Activated CD4-positive, alpha-beta T cell treated with anti-CD3 and anti-CD28 coated beads, Interleukin-2, amount 10 ng/mL, durations not matched to agents 24 days and 14 days (primary cell): ENCODE measurements at regions not wholly inside any gene's neighbourhood (a gene's known extent, or its start where the extent isn't known, plus 50 kb on each side); places are given as distances from the start of the nearest gene placed in this dataset.

ENCODE experiments used
- DNase-seq: peaks from one replicate; pipeline ENCODE4 v3.0.0; 2022
- H3K27ac Mint-ChIP-seq: one replicate; pipeline ENCODE4 v1.8.0; 2022; ENCODE audit warnings: mild to moderate bottlenecking, mixed read lengths
- H3K27me3 Mint-ChIP-seq: one replicate; pipeline ENCODE4 v1.8.0; 2022; ENCODE audit warnings: mixed read lengths
- H3K36me3 Mint-ChIP-seq: one replicate; pipeline ENCODE4 v1.8.0; 2022; ENCODE audit warnings: low read depth, mild to moderate bottlenecking, mixed read lengths
- H3K4me1 Mint-ChIP-seq: one replicate; pipeline ENCODE4 v1.8.0; 2021; ENCODE audit warnings: mixed read lengths
- H3K4me3 Mint-ChIP-seq: one replicate; pipeline ENCODE4 v1.8.0; 2022; ENCODE audit warnings: mild to moderate bottlenecking, moderate library complexity, mixed read lengths
- H3K9me3 Mint-ChIP-seq: one replicate; pipeline ENCODE4 v1.8.0; 2021; ENCODE audit warnings: mixed read lengths
- intact Hi-C: fragments of 100-400 bp; cut with micrococcal nuclease; formaldehyde crosslinking; loops from one replicate; pipeline ENCODE4 v1.15.1; 2023

DNA sequence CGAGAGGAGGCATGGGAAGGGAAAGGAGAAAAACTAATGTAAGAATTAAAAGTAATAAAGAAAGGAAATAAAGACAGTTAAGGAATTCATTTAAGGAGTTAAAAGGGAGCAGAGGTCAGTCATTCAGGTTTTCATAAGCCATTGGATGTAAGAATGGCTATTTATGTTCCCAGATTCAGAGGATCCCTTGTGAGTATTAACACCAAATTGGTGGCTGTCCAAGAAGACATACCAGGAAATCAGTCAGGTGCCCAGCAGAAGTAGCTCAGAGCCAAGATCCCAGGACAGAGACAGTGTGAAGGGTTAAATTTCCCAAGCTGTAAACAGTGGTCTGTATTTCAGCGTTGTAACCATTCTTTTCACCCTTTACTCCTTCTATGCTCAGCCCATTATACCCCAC is 550.4 kb downstream of the BCL11A start:
- no peaks in the 10 kb centered on the region for H3K4me1 Mint-ChIP-seq
- H3K27ac Mint-ChIP-seq: no peak overlapping the region
- no peaks in the 10 kb centered on the region for H3K36me3 Mint-ChIP-seq
- H3K4me3 Mint-ChIP-seq: no peak overlapping the region
- DNase-seq: no peak
- H3K27me3 Mint-ChIP-seq: no peaks in the 10 kb centered on the region
- no peaks in the 10 kb centered on the region for H3K9me3 Mint-ChIP-seq
- intact Hi-C loops: no loop called here

DNA sequence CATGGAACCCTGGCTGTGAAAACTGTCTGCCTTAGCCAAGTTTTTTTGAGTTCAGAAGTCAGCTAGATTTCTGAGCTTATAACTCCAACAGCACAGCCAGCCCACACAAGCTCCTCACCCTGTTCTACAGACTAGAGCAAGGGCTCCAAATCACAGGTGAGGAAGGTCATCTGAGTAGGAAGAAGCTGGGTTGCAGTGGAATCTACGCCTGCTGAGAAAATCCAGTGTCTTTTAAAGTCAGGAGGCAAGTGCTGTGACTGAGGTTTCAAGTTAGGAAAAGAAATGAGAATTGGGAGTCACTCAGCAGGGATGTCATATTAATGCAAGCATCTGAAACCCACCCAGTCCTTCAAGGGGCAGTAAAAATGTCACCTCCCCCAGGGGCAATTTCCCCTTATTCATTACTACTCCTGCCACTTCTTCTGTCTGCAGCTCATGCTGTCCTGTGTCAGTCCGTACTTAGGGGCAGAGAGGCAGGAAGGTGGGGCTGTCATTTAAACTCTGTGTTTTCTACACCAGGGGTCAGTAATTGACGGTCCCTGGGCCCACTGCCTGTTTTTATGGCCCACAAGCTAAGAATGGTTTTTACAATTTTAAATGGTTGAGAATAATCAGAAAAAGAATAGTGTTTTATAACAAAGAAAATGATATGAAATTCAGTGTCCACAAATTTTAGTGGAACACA is 551.1 kb downstream of the BCL11A start:
- intact Hi-C loops: no loop called here
- Mint-ChIP-seq H3K36me3 (no peaks in the 10 kb centered on the region), H3K4me1 (no peaks in the 10 kb centered on the region), H3K9me3 (no peaks in the 10 kb centered on the region), H3K4me3 (no peak overlapping the region), H3K27ac (no peak overlapping the region), H3K27me3 (no peaks in the 10 kb centered on the region)
- DNase-seq: peak; percentile 25

DNA sequence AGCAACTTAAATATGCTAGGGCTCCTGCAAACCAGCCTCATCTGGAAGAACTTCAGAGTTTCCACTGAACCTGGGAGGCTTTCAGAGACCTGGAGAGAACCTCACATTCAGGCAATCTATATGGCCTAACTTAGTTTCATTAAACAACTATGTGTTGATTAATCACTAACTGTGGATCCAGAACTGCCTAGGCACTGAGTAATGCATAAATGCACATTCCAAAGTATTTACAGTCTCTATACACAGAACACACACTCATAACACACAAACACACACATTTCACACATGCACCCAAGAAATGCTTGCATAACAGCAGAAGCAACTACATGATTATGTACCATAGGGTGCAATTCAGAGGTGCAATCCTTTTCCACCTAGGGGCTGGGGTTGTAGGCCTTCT is 552.8 kb downstream of the BCL11A start:
- DNase-seq: no peak
- no peaks in the 10 kb centered on the region for H3K27me3 Mint-ChIP-seq
- H3K4me3 Mint-ChIP-seq: no peak overlapping the region
- H3K36me3 Mint-ChIP-seq: no peaks in the 10 kb centered on the region
- no peaks in the 10 kb centered on the region for H3K4me1 Mint-ChIP-seq
- no peak overlapping the region for H3K27ac Mint-ChIP-seq
- no peaks in the 10 kb centered on the region for H3K9me3 Mint-ChIP-seq
- intact Hi-C loops: no loop called here

DNA sequence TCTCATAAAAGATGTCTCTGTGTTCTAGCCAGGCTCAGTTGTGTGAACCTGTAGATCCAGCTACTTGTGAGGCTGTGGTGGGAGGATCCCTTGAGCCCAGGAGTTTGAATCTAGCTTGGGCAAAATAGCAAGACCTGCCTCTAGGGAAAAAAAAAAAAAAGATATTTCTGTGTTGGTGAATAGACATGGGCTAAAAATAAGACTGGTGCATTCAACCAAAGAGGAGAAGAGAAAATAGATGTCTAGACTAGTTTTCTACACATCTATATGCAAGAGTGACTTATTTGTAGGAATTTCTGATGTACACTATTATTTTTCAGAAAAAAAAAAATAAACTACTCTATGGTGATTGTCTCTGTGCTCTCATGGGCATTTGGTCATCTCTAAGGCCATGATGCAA is 555.1 kb downstream of the BCL11A start:
- no peaks in the 10 kb centered on the region for H3K27me3 Mint-ChIP-seq
- intact Hi-C loops: no loop called here
- no peak overlapping the region for H3K27ac Mint-ChIP-seq
- no peak for DNase-seq
- H3K36me3 Mint-ChIP-seq: no peaks in the 10 kb centered on the region
- no peaks in the 10 kb centered on the region for H3K9me3 Mint-ChIP-seq
- H3K4me3 Mint-ChIP-seq: no peak overlapping the region
- no peaks in the 10 kb centered on the region for H3K4me1 Mint-ChIP-seq

DNA sequence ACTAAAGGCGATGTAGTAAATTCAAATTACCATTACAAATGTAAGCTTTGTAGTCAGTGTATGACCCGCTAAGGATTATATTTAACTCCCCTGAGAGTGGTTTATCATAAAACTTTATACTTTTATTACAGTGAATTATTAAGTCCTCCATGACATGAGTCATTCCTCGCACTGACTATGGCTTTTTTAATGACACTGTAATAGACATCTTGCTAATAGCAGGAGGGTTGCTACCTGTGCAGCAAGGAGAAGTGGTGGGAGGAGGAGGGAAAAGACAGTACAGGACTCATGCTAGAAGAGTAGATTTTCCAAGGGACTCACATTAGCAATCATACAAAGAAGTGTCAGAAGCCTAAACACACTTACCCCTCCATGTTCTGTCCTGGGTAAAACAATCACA is 556.1 kb downstream of the BCL11A start:
- intact Hi-C loops: no loop called here
- Mint-ChIP-seq H3K4me3 (no peak overlapping the region), H3K4me1 (no peaks in the 10 kb centered on the region), H3K9me3 (no peaks in the 10 kb centered on the region), H3K36me3 (no peaks in the 10 kb centered on the region), H3K27me3 (no peaks in the 10 kb centered on the region), H3K27ac (no peak overlapping the region)
- no peak for DNase-seq

DNA sequence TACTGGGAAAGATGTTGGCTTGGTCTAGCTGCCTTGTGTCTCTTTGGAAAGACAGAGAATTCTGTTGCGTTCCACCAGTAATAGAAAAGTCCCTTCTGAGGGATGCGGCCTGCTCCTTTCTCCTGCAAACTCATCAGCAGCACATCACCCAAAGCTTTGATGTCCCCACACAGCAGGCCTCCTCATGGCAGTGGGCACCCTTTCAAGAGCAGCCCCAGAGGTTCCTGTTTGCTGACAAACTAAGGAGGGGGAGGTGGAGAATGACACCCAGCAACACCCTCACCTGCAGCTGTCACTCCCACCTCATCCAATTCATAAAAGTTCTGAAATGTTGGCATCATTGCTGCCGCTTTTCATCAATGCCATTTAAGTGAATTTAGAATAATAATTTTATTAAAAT is 556.6 kb downstream of the BCL11A start:
- no peak overlapping the region for H3K27ac Mint-ChIP-seq
- DNase-seq: no peak
- intact Hi-C loops: no loop called here
- H3K9me3 Mint-ChIP-seq: no peaks in the 10 kb centered on the region
- no peak overlapping the region for H3K4me3 Mint-ChIP-seq
- no peaks in the 10 kb centered on the region for H3K36me3 Mint-ChIP-seq
- no peaks in the 10 kb centered on the region for H3K4me1 Mint-ChIP-seq
- no peaks in the 10 kb centered on the region for H3K27me3 Mint-ChIP-seq

DNA sequence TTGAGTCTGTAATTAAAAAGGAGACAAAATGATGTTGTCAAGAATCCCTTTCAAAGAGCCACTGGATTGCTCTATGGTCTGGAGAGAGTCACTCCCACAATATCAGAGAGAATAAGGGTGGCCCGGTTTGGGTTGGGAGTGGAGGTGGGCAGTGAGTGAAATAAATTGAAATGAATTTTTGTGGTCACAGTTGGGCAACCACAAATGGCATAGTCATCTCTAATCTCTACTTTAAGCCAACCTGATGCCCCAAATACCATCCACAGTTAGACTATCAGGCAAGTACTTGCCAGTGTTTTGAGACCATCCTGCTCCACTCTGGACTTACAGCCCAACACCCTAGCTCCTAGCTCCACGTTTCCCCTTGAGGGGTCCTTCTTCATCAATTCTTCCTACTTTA is 559.7 kb downstream of the BCL11A start:
- Mint-ChIP-seq H3K27me3 (no peaks in the 10 kb centered on the region), H3K36me3 (no peaks in the 10 kb centered on the region)

DNA sequence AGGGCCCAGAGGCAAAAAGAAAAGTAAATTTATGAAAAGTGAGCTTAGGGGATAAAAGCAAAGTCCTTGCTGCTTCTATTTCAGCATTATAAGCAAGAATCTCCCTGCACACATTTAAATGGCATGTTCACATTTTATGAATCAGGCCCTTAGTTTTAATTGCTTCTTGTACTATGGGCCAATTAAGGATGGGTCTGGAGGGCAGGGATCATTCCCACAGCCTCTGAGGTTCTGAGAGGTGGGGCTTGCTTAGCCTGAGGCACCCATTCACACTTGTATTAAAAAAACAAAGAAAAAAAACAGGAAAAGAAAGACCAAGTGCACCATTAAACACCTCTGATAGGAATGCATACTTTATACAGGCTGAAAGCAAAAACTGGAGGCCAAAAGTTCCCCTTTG is 565.1 kb downstream of the BCL11A start:
- DNase-seq: no peak
- Mint-ChIP-seq H3K27me3 (no peaks in the 10 kb centered on the region), H3K9me3 (no peaks in the 10 kb centered on the region), H3K36me3 (no peaks in the 10 kb centered on the region), H3K4me1 (no peaks in the 10 kb centered on the region), H3K27ac (no peak overlapping the region), H3K4me3 (no peak overlapping the region)
- intact Hi-C loops: no loop called here

More for the DNA sequence above, 559.7 kb downstream of the BCL11A start:
- Mint-ChIP-seq H3K27ac (no peak overlapping the region), H3K4me1 (no peaks in the 10 kb centered on the region), H3K9me3 (no peaks in the 10 kb centered on the region), H3K4me3 (no peak overlapping the region)
- no peak for DNase-seq
- intact Hi-C loops: no loop called here

DNA sequence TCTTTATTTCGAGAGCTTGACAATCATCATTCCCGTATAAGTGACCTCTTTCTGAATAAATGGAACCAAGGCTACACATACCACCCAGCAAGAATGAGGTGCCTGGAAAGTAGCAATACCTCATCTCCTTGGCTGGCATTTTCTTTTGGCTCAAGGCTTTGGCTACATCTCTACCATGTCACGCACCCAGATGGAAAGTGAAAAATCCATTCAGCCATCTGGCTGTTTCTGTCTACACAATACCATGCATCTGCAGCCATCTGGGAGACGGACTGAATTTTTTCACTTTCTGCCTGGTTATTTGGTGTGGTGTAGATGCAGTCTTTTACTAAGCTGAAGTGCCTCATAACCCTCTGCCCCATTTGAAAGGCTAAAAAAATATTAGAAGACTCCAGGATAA is 566.9 kb downstream of the BCL11A start:
- no peaks in the 10 kb centered on the region for H3K4me1 Mint-ChIP-seq
- no peak overlapping the region for H3K27ac Mint-ChIP-seq
- intact Hi-C loops: no loop called here
- no peaks in the 10 kb centered on the region for H3K36me3 Mint-ChIP-seq
- no peaks in the 10 kb centered on the region for H3K9me3 Mint-ChIP-seq
- H3K27me3 Mint-ChIP-seq: no peaks in the 10 kb centered on the region
- no peak overlapping the region for H3K4me3 Mint-ChIP-seq
- DNase-seq: no peak

DNA sequence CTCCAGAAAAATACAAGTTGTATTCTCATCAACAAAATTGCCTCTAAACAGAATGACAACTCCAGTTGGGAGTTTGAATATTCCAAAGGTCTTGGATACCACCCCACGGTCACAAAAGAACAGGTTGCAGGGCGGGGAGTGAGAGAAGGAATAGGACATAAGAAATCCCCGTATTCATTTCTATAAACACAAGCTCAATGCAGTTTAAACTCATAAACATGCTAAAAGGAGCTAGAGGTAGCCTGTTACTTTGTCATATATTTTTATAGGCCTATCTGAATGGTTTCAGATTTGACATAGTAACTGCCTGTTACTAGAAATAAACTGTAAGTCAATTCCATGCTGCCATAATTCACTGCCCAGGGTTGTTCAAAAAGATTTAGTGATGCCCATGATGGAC is 567.5 kb downstream of the BCL11A start:
- H3K4me3 Mint-ChIP-seq: no peak overlapping the region
- no peaks in the 10 kb centered on the region for H3K36me3 Mint-ChIP-seq
- H3K27me3 Mint-ChIP-seq: no peaks in the 10 kb centered on the region
- DNase-seq: no peak
- intact Hi-C loops: no loop called here
- H3K4me1 Mint-ChIP-seq: no peaks in the 10 kb centered on the region
- H3K27ac Mint-ChIP-seq: no peak overlapping the region
- no peaks in the 10 kb centered on the region for H3K9me3 Mint-ChIP-seq

DNA sequence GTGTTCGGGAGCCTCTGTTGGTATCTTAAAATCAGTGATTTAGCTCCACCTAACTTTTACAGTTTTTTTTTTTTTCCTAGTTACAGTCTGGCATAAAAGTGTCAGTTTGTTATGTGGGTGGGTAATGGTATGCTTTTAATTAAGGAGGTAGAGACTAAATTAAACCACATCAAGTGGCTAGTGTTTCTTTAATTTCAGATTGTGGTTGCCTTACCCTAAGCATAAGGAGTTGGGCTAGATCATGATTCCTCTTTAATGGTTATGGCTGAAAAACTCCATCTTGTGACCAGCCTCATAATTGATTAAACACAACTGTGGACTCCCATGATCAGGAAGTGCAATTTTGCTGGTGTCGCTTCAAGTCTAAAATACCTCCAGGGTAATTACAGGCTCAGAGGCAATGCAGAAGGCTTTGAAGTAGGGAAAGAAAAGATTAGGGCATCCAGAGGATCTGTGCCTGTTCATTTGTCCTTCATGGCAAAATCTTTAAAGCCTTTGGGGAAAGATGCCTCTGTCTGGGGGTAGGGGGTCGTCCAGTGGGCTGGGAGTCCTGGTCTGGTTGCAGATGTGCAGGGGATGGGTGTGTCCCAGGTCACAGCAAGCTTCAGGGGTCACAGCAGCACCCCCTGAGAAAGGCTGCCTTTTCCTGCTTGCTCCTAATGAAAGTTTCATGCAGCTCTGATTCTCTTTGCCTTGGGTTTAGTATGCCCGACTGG is 579.2 kb downstream of the BCL11A start:
- H3K36me3 Mint-ChIP-seq: no peaks in the 10 kb centered on the region
- no peak overlapping the region for H3K4me3 Mint-ChIP-seq
- H3K4me1 Mint-ChIP-seq: no peaks in the 10 kb centered on the region
- intact Hi-C loops: no loop called here
- DNase-seq: no peak
- no peaks in the 10 kb centered on the region for H3K9me3 Mint-ChIP-seq
- H3K27ac Mint-ChIP-seq: no peak overlapping the region
- H3K27me3 Mint-ChIP-seq: peaks cover 4% of the 10 kb centered on the region

DNA sequence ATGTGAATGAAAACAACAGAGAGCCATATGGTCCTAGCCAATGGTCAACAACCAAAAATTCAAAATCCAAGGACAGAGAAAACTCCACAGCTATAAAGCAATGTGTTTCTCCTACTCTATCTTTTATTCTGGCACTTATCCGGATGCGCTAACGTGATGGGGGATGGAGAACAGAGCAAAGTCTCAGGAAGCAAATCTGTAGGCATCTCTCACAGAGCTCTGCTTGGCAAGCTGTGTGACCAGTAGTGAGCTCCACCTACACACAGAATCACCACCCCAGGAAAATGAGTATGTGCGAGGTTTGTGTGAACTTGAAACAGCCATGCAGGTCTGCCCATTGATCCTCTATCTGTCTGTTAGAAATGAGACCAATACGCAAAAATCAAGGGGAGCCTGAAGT is 584.3 kb downstream of the BCL11A start:
- intact Hi-C loops: no loop called here
- H3K4me3 Mint-ChIP-seq: no peak overlapping the region
- H3K36me3 Mint-ChIP-seq: no peaks in the 10 kb centered on the region
- no peaks in the 10 kb centered on the region for H3K9me3 Mint-ChIP-seq
- no peaks in the 10 kb centered on the region for H3K27me3 Mint-ChIP-seq
- no peak overlapping the region for H3K27ac Mint-ChIP-seq
- DNase-seq: no peak
- no peaks in the 10 kb centered on the region for H3K4me1 Mint-ChIP-seq

DNA sequence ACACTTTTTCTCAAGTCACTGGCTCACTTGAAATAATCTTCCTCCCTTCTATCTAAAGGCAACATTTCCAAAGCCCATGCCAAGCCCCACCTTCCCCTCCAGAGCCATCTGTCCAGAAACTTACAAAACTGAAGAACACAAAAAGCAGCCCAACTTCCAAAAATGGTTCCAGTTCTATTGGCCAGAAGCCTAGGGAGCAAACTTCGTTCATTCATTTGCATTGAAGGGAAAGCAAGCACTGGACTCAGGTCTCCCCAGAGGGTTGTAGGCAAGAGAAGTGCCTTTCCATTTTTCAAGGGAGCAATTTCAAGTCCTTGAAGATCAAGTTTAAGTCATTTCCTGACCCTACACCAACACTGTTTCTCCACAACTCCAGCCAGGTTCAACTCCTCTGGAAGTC is 585.0 kb downstream of the BCL11A start:
- intact Hi-C loops: no loop called here
- Mint-ChIP-seq H3K27me3 (no peaks in the 10 kb centered on the region), H3K36me3 (no peaks in the 10 kb centered on the region), H3K27ac (no peak overlapping the region), H3K9me3 (no peaks in the 10 kb centered on the region), H3K4me3 (no peak overlapping the region), H3K4me1 (no peaks in the 10 kb centered on the region)
- DNase-seq: no peak

DNA sequence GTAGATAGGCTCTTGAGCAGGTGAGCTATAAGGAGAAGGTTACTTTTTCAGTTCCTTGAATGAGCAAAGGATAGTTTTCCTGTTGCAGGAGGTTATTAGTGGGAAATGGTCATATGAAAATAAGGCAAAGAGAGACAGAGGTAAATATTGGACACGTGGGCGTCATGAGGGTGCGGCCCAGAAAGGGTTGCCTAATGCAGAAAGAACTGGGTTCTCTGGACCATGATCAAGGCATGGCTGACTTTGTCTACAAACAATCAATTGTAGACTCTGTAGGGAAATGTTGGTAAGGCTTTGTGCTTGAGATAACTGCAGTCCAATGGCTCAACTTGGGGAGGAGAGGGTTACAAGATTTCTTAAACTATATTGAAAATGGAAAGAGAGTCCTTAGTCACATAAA is 585.8 kb downstream of the BCL11A start:
- intact Hi-C loops: no loop called here
- no peaks in the 10 kb centered on the region for H3K36me3 Mint-ChIP-seq
- H3K27me3 Mint-ChIP-seq: no peaks in the 10 kb centered on the region
- no peak for DNase-seq
- H3K4me1 Mint-ChIP-seq: no peaks in the 10 kb centered on the region
- no peak overlapping the region for H3K27ac Mint-ChIP-seq
- no peaks in the 10 kb centered on the region for H3K9me3 Mint-ChIP-seq
- no peak overlapping the region for H3K4me3 Mint-ChIP-seq

DNA sequence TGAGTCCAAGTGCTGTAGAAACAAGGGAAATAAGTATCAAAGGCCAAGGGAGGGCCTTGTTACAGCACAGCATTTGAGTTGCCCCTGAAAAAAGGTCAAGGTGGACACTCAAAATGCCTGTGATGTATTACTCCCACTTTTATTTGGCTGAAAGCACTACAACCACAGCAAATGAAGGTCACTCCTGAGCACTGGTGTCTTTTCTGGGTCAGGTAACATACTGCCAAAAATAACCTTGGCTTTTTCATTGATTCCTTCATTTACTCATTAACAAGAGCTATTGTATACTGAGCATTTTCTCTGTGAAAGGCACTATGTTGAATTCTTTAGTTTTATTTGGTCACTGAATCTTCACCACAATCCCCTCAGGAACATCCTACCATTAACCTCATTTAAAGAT is 590.3 kb downstream of the BCL11A start:
- Mint-ChIP-seq H3K36me3 (no peaks in the 10 kb centered on the region), H3K4me3 (no peak overlapping the region), H3K4me1 (no peaks in the 10 kb centered on the region), H3K27me3 (no peaks in the 10 kb centered on the region), H3K9me3 (no peaks in the 10 kb centered on the region), H3K27ac (no peak overlapping the region)
- no peak for DNase-seq
- intact Hi-C loops: no loop called here
